ENCODE measurements at regions not wholly inside any gene's neighbourhood (a gene's known extent, or its start where the extent isn't known, plus 50 kb on each side); places are given as distances from the start of the nearest gene placed in this dataset.

- no peaks in the 10 kb centered on the region for H3K9me3 ChIP-seq (ENCODE audit: low read depth, low read length, poor library complexity, severe bottlenecking)
- POLR2A ChIA-PET (ENCODE audit: low non-redundant PET), result no interaction called here
- no peak overlapping the region for H3K4me3 ChIP-seq (ENCODE audit: low read depth, low read length, poor library complexity, severe bottlenecking)
- H3K27me3 ChIP-seq (replicated peaks; ENCODE audit: insufficient read depth, low read depth, low read length, poor library complexity), result no peaks in the 10 kb centered on the region
- H3K36me3 ChIP-seq (ENCODE audit: insufficient read depth, low read length, poor library complexity, severe bottlenecking), result no peaks in the 10 kb centered on the region
- peaks cover 41% of the 10 kb centered on the region for H3K4me1 ChIP-seq (ENCODE audit: insufficient read depth, low read length, poor library complexity, severe bottlenecking)
- no peak for DNase-seq (ENCODE audit: low spot score)
- BruUV-seq (replicated peaks), result no TSS peak
- no peak overlapping the region for H3K27ac ChIP-seq (ENCODE audit: low read depth, low read length, poor library complexity, severe bottlenecking)
- CTCF ChIA-PET, result no interaction called here
- TF ChIP-seq EZH2 (IDR thresholded peaks at IDR 0.05; ENCODE audit: borderline replicate concordance, low read depth, low read length, poor library complexity, severe bottlenecking) (no peak), CTCF (conservative IDR thresholded peaks at IDR 0.05; ENCODE audit: low read depth, low read length) (no peak)
- intact Hi-C loops (cut with micrococcal nuclease; ENCODE audit: unreplicated experiment), result no loop called here
Observed at GRCh38 chr13:30359991-30360390, 52.6 kb upstream of the KATNAL1 start.

- no peaks in the 10 kb centered on the region for H3K36me3 ChIP-seq (ENCODE audit: insufficient read depth, low read length, poor library complexity, severe bottlenecking)
- H3K4me1 ChIP-seq (ENCODE audit: insufficient read depth, low read length, poor library complexity, severe bottlenecking), result peaks cover 41% of the 10 kb centered on the region
- H3K4me3 ChIP-seq (ENCODE audit: low read depth, low read length, poor library complexity, severe bottlenecking), result no peak overlapping the region
- intact Hi-C loops (cut with micrococcal nuclease; ENCODE audit: unreplicated experiment), result no loop called here
- TF ChIP-seq CTCF (conservative IDR thresholded peaks at IDR 0.05; ENCODE audit: low read depth, low read length) (no peak), EZH2 (IDR thresholded peaks at IDR 0.05; ENCODE audit: borderline replicate concordance, low read depth, low read length, poor library complexity, severe bottlenecking) (no peak)
- no TSS peak for BruUV-seq (replicated peaks)
- CTCF ChIA-PET, result no interaction called here
- H3K27me3 ChIP-seq (replicated peaks; ENCODE audit: insufficient read depth, low read depth, low read length, poor library complexity), result no peaks in the 10 kb centered on the region
- H3K9me3 ChIP-seq (ENCODE audit: low read depth, low read length, poor library complexity, severe bottlenecking), result no peaks in the 10 kb centered on the region
- no peak overlapping the region for H3K27ac ChIP-seq (ENCODE audit: low read depth, low read length, poor library complexity, severe bottlenecking)
- DNase-seq (ENCODE audit: low spot score), result no peak
- POLR2A ChIA-PET (ENCODE audit: low non-redundant PET), result no interaction called here
Observed at GRCh38 chr13:30360586-30360985, 53.2 kb upstream of the KATNAL1 start.

- Histone ChIP-seq H3K9me3 (ENCODE audit: low read depth, low read length, poor library complexity, severe bottlenecking) (no peaks in the 10 kb centered on the region), H3K36me3 (ENCODE audit: insufficient read depth, low read length, poor library complexity, severe bottlenecking) (no peaks in the 10 kb centered on the region), H3K27me3 (replicated peaks; ENCODE audit: insufficient read depth, low read depth, low read length, poor library complexity) (no peaks in the 10 kb centered on the region), H3K4me1 (ENCODE audit: insufficient read depth, low read length, poor library complexity, severe bottlenecking) (peaks cover 47% of the 10 kb centered on the region), H3K27ac (ENCODE audit: low read depth, low read length, poor library complexity, severe bottlenecking) (peak overlapping the region; percentile 87), H3K4me3 (ENCODE audit: low read depth, low read length, poor library complexity, severe bottlenecking) (no peak overlapping the region)
- ChIA-PET CTCF (no interaction called here), POLR2A (ENCODE audit: low non-redundant PET) (interaction anchor here (0.6 to 0.7 kb wide), 2 partner anchors 12 to 19 kb away, joined by 3 to 7 read pairs; no protein-coding TSS in a partner anchor)
- no peak for DNase-seq (ENCODE audit: low spot score)
- intact Hi-C loops (cut with micrococcal nuclease; ENCODE audit: unreplicated experiment), result no loop called here
- TF ChIP-seq EZH2 (IDR thresholded peaks at IDR 0.05; ENCODE audit: borderline replicate concordance, low read depth, low read length, poor library complexity, severe bottlenecking) (no peak), CTCF (conservative IDR thresholded peaks at IDR 0.05; ENCODE audit: low read depth, low read length) (no peak)
- BruUV-seq (replicated peaks), result no TSS peak
Observed at GRCh38 chr13:30362005-30362788, 54.8 kb upstream of the KATNAL1 start.
